ENCODE measurements at regions not wholly inside any gene's neighbourhood (a gene's known extent, or its start where the extent isn't known, plus 50 kb on each side); places are given as distances from the start of the nearest gene placed in this dataset.

- TF ChIP-seq, protein P1, sequence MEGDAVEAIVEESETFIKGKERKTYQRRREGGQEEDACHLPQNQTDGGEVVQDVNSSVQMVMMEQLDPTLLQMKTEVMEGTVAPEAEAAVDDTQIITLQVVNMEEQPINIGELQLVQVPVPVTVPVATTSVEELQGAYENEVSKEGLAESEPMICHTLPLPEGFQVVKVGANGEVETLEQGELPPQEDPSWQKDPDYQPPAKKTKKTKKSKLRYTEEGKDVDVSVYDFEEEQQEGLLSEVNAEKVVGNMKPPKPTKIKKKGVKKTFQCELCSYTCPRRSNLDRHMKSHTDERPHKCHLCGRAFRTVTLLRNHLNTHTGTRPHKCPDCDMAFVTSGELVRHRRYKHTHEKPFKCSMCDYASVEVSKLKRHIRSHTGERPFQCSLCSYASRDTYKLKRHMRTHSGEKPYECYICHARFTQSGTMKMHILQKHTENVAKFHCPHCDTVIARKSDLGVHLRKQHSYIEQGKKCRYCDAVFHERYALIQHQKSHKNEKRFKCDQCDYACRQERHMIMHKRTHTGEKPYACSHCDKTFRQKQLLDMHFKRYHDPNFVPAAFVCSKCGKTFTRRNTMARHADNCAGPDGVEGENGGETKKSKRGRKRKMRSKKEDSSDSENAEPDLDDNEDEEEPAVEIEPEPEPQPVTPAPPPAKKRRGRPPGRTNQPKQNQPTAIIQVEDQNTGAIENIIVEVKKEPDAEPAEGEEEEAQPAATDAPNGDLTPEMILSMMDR (IDR thresholded peaks at IDR 0.05), result no peak
- TF ChIP-seq POLR2AphosphoS5 (IDR thresholded peaks at IDR 0.05) (no peak), EP300 (IDR thresholded peaks at IDR 0.05) (no peak), POLR2A (IDR thresholded peaks at IDR 0.05) (no peak)
Observed at GRCh38 chr11:116250155-116250554, 522.6 kb downstream of the BUD13 start.

All from suprapubic skin (tissue), 4 donors.